Kidney epithelial cell (primary cell): ENCODE measurements at regions not wholly inside any gene's neighbourhood (a gene's known extent, or its start where the extent isn't known, plus 50 kb on each side); places are given as distances from the start of the nearest gene placed in this dataset.
A peak's percentile ranks its signal among the peaks of the same experiment; 100 is the strongest.

Source experiments
- DNase-seq: peaks from one replicate; pipeline ENCODE4 v3.0.0-alpha.2; 2010; ENCODE audit warnings: low read depth
- H3K27me3 ChIP-seq: 2 replicates; pipeline ENCODE4 v1.6.0; 2011; ENCODE audit warnings: low read length; ENCODE audit not compliant: control insufficient read depth, insufficient read depth
- H3K36me3 ChIP-seq: 2 replicates; pipeline ENCODE4 v1.5.1; 2011; ENCODE audit warnings: low read length; ENCODE audit not compliant: control insufficient read depth, insufficient read depth
- H3K4me3 ChIP-seq: 2 replicates; pipeline ENCODE4 v1.5.1; 2011; ENCODE audit warnings: low read depth, mild to moderate bottlenecking, control low read depth, low read length
- TF ChIP-seq, protein P1 (sequence below): IDR thresholded peaks from 2 replicates; pipeline ENCODE4 v1.5.1; 2011; ENCODE audit warnings: mild to moderate bottlenecking, moderate library complexity, low read length, control low read depth, inconsistent platforms; ENCODE audit not compliant: insufficient read depth, poor library complexity, severe bottlenecking

GRCh38 chr19:28730791-28731512 is 482.0 kb downstream of the UQCRFS1 start:
- DNase-seq, result no peak
- TF ChIP-seq, protein P1, sequence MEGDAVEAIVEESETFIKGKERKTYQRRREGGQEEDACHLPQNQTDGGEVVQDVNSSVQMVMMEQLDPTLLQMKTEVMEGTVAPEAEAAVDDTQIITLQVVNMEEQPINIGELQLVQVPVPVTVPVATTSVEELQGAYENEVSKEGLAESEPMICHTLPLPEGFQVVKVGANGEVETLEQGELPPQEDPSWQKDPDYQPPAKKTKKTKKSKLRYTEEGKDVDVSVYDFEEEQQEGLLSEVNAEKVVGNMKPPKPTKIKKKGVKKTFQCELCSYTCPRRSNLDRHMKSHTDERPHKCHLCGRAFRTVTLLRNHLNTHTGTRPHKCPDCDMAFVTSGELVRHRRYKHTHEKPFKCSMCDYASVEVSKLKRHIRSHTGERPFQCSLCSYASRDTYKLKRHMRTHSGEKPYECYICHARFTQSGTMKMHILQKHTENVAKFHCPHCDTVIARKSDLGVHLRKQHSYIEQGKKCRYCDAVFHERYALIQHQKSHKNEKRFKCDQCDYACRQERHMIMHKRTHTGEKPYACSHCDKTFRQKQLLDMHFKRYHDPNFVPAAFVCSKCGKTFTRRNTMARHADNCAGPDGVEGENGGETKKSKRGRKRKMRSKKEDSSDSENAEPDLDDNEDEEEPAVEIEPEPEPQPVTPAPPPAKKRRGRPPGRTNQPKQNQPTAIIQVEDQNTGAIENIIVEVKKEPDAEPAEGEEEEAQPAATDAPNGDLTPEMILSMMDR, result no peak
- no peaks in the 10 kb centered on the region for H3K27me3 ChIP-seq
- H3K4me3 ChIP-seq, result no peak overlapping the region
- H3K36me3 ChIP-seq, result no peaks in the 10 kb centered on the region

DNA sequence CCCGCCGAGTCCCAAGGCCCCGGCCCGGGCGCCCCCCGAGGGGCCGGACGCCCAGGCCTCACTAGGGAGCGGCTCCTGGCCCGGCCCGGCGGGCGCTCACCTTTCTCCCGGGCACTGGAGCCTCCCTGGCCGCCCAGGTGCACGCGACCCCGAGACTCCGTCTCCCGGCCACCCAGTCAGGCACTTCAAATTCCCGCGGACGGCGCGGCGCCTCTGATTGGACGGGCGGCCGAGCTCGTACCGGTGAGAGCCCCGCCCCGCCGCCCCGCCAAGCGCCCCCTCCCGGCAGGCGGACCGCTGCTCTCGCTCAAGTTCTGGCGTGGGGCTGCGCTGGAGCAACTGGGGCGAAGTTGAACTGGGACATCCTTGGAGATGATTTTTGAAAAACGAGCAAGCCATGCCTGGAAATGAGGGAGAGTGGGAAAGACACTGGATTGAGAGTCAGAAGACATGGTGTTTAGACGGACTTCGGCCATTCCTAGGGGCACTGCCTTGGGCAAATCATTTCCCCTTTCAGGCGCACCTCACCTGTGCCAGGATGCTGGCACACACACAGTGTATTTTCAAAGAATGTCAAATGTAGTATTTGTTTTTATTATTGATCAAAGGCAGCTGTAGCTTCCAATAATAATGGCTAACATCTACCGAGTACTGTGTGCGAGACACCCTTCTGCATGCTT is 485.3 kb downstream of the UQCRFS1 start:
- Histone ChIP-seq H3K4me3 (peak overlapping the region; percentile 37), H3K27me3 (no peaks in the 10 kb centered on the region), H3K36me3 (no peaks in the 10 kb centered on the region)
- DNase-seq, result no peak
- TF ChIP-seq, protein P1, result peak; percentile 52

DNA sequence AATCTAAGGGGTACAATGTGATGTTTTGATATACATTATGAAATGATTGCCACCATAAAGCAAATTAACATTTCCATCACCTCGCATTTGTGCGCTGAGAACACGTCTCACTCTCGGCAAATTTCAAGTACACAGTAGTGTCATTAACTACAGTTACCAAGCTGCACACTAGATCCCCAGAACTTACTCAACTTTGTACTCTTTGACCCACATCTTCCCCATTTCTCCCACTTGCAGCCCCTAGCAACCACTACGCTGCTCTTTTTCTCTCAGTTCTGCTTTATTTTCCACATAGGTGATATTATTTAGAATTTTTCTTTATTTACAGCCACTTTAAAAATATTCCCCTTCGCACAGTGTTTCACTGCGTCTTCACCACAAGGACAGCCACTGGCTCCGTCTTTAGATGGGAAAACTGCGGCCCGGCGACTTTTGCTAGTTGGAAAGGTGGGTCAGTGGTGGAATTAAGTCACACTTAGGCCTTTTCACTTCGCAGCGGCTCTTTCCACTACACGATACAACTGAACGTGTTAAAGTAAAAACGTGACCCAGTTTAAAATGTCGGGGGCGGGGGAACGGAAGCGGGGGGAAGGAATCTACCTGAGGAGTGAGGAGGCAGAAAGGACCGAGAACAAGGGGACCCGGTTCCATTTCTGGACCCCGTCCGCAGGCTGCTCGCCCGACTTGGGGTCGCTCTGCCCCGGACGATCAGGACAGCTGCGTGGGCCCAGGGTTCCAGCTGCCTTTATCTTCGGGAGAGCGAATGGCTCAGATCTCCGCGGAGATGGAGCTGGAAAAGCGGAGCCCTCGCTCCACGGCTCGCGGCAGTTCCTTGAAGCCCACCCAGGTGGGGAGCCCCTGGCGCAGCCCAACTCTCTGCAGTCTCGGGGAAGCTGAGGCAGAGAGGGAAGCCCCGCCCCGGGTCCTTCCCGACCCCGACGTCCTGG is 486.1 kb downstream of the UQCRFS1 start:
- no peaks in the 10 kb centered on the region for H3K27me3 ChIP-seq
- TF ChIP-seq, protein P1, result no peak
- no peaks in the 10 kb centered on the region for H3K36me3 ChIP-seq
- H3K4me3 ChIP-seq, result peak overlapping the region; percentile 37
- DNase-seq, result no peak

GRCh38 chr19:28718909-28719308 is 494.0 kb downstream of the UQCRFS1 start:
- H3K4me3 ChIP-seq, result no peak overlapping the region
- TF ChIP-seq, protein P1, result no peak
- no peak for DNase-seq
- H3K36me3 ChIP-seq, result no peaks in the 10 kb centered on the region
- no peaks in the 10 kb centered on the region for H3K27me3 ChIP-seq

DNA sequence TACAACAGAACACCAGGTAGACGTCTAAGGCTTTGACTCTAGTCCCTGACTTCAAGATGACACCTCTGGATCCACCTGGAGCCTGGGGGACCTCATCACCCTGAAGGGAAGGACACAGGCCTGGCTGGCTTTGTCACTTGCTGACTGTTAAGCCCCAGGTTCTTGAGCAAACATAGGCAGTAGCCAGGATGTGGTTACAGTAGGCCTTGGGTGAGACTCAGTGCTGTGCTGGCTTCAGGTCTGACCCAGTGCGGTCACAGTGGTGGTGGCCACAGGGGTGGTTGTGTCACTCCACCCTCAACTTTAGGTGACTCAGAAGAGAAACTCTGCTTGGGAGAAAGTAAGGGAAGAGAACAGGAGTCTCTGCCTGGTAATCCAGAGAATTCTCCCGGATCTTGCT is 497.8 kb downstream of the UQCRFS1 start:
- Histone ChIP-seq H3K36me3 (no peaks in the 10 kb centered on the region), H3K27me3 (no peaks in the 10 kb centered on the region), H3K4me3 (no peak overlapping the region)
- no peak for DNase-seq
- TF ChIP-seq, protein P1, result no peak
